AG04450 (cell line): ENCODE measurements at regions not wholly inside any gene's neighbourhood (a gene's known extent, or its start where the extent isn't known, plus 50 kb on each side); places are given as distances from the start of the nearest gene placed in this dataset.

Experiments used
- CTCF ChIA-PET: fragments of 300-600, 350-600 bp; formaldehyde crosslinking; extraction: SDS; loops from one replicate; lab custom pipeline; 2022; ENCODE audit warnings: antibody characterized with exemption, inconsistent platforms; lab: Charles Lee
- POLR2A ChIA-PET: fragments of 350-600 bp; formaldehyde crosslinking; extraction: SDS; loops from one replicate; lab custom pipeline; 2021; ENCODE audit warnings: antibody characterized with exemption, inconsistent platforms; lab: Yijun Ruan, JAX
- DNase-seq: peaks from one replicate; pipeline ENCODE4 v3.0.0-alpha.2; 2011; ENCODE audit warnings: low read depth, low spot score
- H3K27ac ChIP-seq: one replicate; pipeline ENCODE4 v1.5.1; 2012; ENCODE audit warnings: low read depth, low read length, control low read depth
- H3K27me3 ChIP-seq: one replicate; pipeline ENCODE4 v1.6.0; 2012; ENCODE audit warnings: low read length; ENCODE audit not compliant: control insufficient read depth, insufficient read depth
- H3K4me3 ChIP-seq: 2 replicates; pipeline ENCODE4 v1.5.1; 2011; ENCODE audit warnings: mild to moderate bottlenecking, low read depth, low read length, control low read depth
- H3K9me3 ChIP-seq: 2 replicates; pipeline ENCODE4 v1.5.1; 2012; ENCODE audit warnings: low read length; ENCODE audit not compliant: control insufficient read depth, insufficient read depth
- TF ChIP-seq, protein P1 (sequence below): IDR thresholded peaks from 2 replicates; pipeline ENCODE4 v1.5.1; 2011; ENCODE audit warnings: low read depth, low read length, control low read depth, inconsistent platforms

DNA sequence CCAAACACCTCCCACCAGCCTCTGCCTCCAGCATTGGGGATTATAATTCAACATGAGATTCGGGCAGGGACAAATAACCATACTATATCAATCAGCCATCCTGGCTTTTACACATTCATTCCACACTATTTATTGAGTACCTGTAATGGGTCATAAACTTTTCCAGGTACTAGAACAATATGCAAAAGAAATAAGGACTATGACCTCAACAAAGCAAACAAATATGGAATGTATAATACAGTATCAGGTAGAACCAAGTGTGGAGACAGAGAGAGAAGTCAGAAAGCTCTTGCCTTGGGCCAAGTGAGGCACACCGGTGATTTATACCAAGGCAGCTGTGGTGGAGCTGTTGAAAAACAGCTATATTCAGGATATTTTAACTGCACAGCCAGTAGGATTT, 116.3 kb downstream of the TSPAN8 start:
- no peak overlapping the region for H3K27ac ChIP-seq
- H3K27me3 ChIP-seq: no peaks in the 10 kb centered on the region
- TF ChIP-seq, protein P1, sequence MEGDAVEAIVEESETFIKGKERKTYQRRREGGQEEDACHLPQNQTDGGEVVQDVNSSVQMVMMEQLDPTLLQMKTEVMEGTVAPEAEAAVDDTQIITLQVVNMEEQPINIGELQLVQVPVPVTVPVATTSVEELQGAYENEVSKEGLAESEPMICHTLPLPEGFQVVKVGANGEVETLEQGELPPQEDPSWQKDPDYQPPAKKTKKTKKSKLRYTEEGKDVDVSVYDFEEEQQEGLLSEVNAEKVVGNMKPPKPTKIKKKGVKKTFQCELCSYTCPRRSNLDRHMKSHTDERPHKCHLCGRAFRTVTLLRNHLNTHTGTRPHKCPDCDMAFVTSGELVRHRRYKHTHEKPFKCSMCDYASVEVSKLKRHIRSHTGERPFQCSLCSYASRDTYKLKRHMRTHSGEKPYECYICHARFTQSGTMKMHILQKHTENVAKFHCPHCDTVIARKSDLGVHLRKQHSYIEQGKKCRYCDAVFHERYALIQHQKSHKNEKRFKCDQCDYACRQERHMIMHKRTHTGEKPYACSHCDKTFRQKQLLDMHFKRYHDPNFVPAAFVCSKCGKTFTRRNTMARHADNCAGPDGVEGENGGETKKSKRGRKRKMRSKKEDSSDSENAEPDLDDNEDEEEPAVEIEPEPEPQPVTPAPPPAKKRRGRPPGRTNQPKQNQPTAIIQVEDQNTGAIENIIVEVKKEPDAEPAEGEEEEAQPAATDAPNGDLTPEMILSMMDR: no peak
- no peak for DNase-seq
- CTCF ChIA-PET: no interaction called here
- POLR2A ChIA-PET: no interaction called here
- no peak overlapping the region for H3K4me3 ChIP-seq
- no peaks in the 10 kb centered on the region for H3K9me3 ChIP-seq

DNA sequence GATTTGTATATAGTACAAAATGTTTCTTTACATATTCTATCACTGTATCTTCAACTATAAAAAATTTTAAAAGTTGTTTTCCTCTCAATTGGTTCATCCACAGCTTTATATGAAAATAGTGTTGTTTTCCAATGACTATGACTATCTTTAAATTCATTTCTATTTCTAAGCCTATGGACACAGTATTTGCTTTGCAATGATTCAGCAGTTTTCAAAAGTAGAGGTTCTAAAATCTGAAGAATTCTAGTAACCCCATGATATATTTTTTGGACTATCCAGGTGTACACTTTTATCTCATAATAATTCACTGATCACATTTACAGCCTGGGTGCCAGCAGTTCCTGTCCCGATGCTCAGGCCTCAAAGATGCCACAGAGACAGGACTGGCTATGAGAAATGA, 118.4 kb upstream of the PTPRR start:
- no peak overlapping the region for H3K27ac ChIP-seq
- ChIA-PET CTCF (no interaction called here), POLR2A (no interaction called here)
- H3K9me3 ChIP-seq: no peaks in the 10 kb centered on the region
- H3K27me3 ChIP-seq: no peaks in the 10 kb centered on the region
- TF ChIP-seq, protein P1: no peak
- H3K4me3 ChIP-seq: no peak overlapping the region
- no peak for DNase-seq

DNA sequence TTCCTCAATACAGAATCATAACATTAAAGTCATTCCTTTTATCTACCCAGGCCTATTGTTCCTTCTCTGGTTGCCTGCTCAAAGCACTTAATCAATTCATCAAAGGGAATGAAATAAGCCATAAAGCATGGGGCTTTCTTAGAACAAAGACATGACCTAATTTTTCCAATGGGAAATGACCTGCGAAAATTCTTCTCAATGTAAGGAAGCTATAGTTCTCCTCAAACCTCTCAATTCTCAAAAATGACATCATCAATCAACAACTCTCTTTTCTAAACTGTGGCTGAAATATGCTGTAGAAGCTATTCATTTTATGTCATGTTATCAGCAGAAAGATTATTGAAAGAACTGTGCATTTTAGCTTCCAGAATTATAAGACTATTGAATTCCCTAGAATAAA, 116.0 kb upstream of the PTPRR start:
- Histone ChIP-seq H3K9me3 (no peaks in the 10 kb centered on the region), H3K4me3 (no peak overlapping the region), H3K27ac (no peak overlapping the region), H3K27me3 (no peaks in the 10 kb centered on the region)
- CTCF ChIA-PET: no interaction called here
- POLR2A ChIA-PET: no interaction called here
- no peak for DNase-seq
- TF ChIP-seq, protein P1: no peak

DNA sequence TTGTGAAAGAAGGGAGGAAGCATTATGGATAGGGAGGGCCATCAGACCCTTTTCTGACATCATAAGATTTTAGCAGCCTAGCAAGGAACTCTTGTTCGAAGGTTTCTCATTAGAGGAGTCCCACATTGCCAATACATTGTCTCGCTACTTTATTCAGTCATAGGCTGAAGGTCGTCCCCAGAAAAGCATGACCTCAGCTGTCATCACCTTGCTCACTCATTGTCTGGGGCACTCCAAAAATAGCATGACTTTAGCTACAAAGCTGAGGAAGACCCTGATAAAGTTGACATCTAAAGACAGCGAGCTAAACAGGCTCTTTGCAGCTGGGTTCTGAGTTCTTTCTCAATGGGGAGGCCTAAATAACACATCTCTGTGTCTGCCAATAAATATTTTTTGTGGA, 112.4 kb upstream of the PTPRR start:
- TF ChIP-seq, protein P1: no peak
- H3K27me3 ChIP-seq: no peaks in the 10 kb centered on the region
- H3K4me3 ChIP-seq: no peak overlapping the region
- CTCF ChIA-PET: no interaction called here
- POLR2A ChIA-PET: no interaction called here
- H3K9me3 ChIP-seq: no peaks in the 10 kb centered on the region
- DNase-seq: no peak
- no peak overlapping the region for H3K27ac ChIP-seq

DNA sequence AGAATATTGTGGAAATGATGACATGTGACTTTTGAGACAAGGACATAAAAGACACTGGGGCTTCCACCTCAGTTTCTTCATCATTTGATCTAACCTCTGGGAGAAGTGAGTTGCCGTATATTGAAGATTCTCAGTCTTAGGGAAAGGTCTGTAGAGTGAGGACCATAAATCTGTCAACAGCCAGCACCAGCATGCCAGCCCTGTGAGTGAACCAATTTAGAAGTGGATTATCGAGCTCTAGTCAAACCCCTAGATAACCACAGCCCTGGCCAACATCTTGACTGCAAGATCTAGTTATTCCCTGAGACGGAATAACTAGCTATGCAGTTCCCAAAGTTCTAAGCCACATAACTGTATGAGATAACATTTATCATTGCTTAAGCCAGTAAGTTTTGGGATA, 108.8 kb upstream of the PTPRR start:
- no peak overlapping the region for H3K27ac ChIP-seq
- CTCF ChIA-PET: no interaction called here
- no peak for DNase-seq
- POLR2A ChIA-PET: no interaction called here
- no peak overlapping the region for H3K4me3 ChIP-seq
- H3K9me3 ChIP-seq: no peaks in the 10 kb centered on the region
- TF ChIP-seq, protein P1: no peak
- H3K27me3 ChIP-seq: no peaks in the 10 kb centered on the region
